SU-DHL-6 (cell line): ENCODE measurements at regions not wholly inside any gene's neighbourhood (a gene's known extent, or its start where the extent isn't known, plus 50 kb on each side); places are given as distances from the start of the nearest gene placed in this dataset.

Source experiments
- H2AFZ ChIP-seq: fragments of 200-600 bp; sonication (generic); 2 replicates; pipeline ENCODE4 v1.6.1; 2014; ENCODE audit warnings: low read depth, mild to moderate bottlenecking, moderate library complexity, mixed read lengths, antibody characterized with exemption, low read length; ENCODE audit not compliant: severe bottlenecking
- H3F3A ChIP-seq: fragments of 200-600 bp; shearing (Covaris generic); 2 replicates; pipeline ENCODE4 v1.6.0; 2016; ENCODE audit warnings: antibody characterized with exemption, mild to moderate bottlenecking; ENCODE audit not compliant: insufficient read depth
- H3K27ac ChIP-seq: fragments of 200-600 bp; sonication (generic); 2 replicates; pipeline ENCODE4 v1.5.1; 2016; ENCODE audit warnings: low read depth, mild to moderate bottlenecking, low read length, moderate library complexity, mixed read lengths
- H3K27me3 ChIP-seq: fragments of 200-600 bp; sonication (generic), shearing (Covaris generic); 2 replicates; pipeline ENCODE4 v1.6.0; 2014; ENCODE audit warnings: mild to moderate bottlenecking, low read length
- H3K36me3 ChIP-seq: fragments of 200-600 bp; sonication (generic); 2 replicates; pipeline ENCODE4 v1.6.1; 2014; ENCODE audit warnings: mild to moderate bottlenecking, low read length, mixed read lengths
- H3K4me2 ChIP-seq: fragments of 300-600, 200-600 bp; shearing (Covaris generic), sonication (generic); 2 replicates; pipeline ENCODE4 v1.6.0; 2014; ENCODE audit warnings: low read length, low read depth, mild to moderate bottlenecking; ENCODE audit not compliant: poor library complexity, severe bottlenecking
- H3K4me3 ChIP-seq: fragments of 200-600 bp; sonication (generic); 2 replicates; pipeline ENCODE4 v1.5.1; 2014; ENCODE audit warnings: antibody characterized with exemption, low read length, mild to moderate bottlenecking, mixed read lengths; ENCODE audit not compliant: insufficient read depth, poor library complexity, severe bottlenecking
- H3K79me2 ChIP-seq: fragments of 200-600 bp; sonication (generic); 2 replicates; pipeline ENCODE4 v1.6.1; 2014; ENCODE audit warnings: mild to moderate bottlenecking, low read length, moderate library complexity; ENCODE audit not compliant: insufficient read depth
- H3K9ac ChIP-seq: fragments of 200-600 bp; sonication (generic); 2 replicates; pipeline ENCODE4 v1.7.0; 2014; ENCODE audit warnings: mild to moderate bottlenecking, low read length
- H3K9me2 ChIP-seq: fragments of 200-600 bp; sonication (generic); replicated peaks from 2 replicates; pipeline ENCODE4 v1.6.1; 2014; ENCODE audit warnings: low read length; ENCODE audit not compliant: insufficient read depth
- H3K9me3 ChIP-seq: fragments of 200-600 bp; sonication (generic); 2 replicates; pipeline ENCODE4 v1.6.1; 2014; ENCODE audit warnings: low read length, mixed read lengths; ENCODE audit not compliant: insufficient read depth
- H4K20me1 ChIP-seq: fragments of 200-600 bp; sonication (generic); 2 replicates; pipeline ENCODE4 v1.6.1; 2014; ENCODE audit warnings: low read depth, mild to moderate bottlenecking, antibody characterized with exemption, low read length, moderate library complexity, mixed read lengths
- EZH2phosphoT487 ChIP-seq: fragments of 200-600 bp; sonication (generic), shearing (Covaris generic); conservative IDR thresholded peaks from 2 replicates; pipeline ENCODE4 v1.6.1; 2018; ENCODE audit warnings: mild to moderate bottlenecking, antibody characterized with exemption, low read length, moderate library complexity, mixed read lengths
- TF ChIP-seq, protein P1 (sequence below): fragments of 200-600 bp; sonication (generic); IDR thresholded peaks from one replicate; pipeline ENCODE4 v1.5.1; 2017; ENCODE audit warnings: antibody characterized with exemption, mild to moderate bottlenecking, low read length, moderate library complexity; ENCODE audit not compliant: insufficient read depth, poor library complexity, severe bottlenecking

DNA sequence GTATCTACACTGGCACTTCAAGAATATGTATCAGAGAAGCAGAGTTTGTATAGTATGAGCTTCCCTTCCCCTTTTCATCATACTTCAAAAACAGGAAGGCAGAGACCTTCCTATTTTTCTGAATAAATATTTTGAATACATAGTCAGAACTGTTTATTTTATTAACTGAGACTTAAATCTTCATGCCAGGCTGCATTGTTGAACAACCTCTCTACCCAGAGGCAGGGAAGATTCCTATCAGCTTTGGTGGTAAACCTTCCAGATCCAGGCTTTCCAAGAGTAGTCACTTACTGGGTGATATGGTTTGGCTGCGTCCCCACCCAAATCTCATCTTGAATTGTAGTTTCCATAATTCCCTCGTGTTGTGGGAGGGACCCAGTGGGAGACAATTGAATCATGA lies 217.4 kb upstream of the ATP11B start:
- H3F3A ChIP-seq: no peaks in the 10 kb centered on the region
- no peak overlapping the region for H3K9ac ChIP-seq
- TF ChIP-seq EZH2phosphoT487: no peak
- TF ChIP-seq, protein P1, sequence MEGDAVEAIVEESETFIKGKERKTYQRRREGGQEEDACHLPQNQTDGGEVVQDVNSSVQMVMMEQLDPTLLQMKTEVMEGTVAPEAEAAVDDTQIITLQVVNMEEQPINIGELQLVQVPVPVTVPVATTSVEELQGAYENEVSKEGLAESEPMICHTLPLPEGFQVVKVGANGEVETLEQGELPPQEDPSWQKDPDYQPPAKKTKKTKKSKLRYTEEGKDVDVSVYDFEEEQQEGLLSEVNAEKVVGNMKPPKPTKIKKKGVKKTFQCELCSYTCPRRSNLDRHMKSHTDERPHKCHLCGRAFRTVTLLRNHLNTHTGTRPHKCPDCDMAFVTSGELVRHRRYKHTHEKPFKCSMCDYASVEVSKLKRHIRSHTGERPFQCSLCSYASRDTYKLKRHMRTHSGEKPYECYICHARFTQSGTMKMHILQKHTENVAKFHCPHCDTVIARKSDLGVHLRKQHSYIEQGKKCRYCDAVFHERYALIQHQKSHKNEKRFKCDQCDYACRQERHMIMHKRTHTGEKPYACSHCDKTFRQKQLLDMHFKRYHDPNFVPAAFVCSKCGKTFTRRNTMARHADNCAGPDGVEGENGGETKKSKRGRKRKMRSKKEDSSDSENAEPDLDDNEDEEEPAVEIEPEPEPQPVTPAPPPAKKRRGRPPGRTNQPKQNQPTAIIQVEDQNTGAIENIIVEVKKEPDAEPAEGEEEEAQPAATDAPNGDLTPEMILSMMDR: no peak
- H4K20me1 ChIP-seq: no peaks in the 10 kb centered on the region
- H3K79me2 ChIP-seq: no peaks in the 10 kb centered on the region
- H3K4me2 ChIP-seq: no peak overlapping the region
- no peaks in the 10 kb centered on the region for H3K36me3 ChIP-seq
- no peaks in the 10 kb centered on the region for H3K27me3 ChIP-seq
- 0 out of 2 replicates have a peak, but pooled peaks cover 6% of the 10 kb centered on the region for H3K9me3 ChIP-seq
- no peak overlapping the region for H2AFZ ChIP-seq
- H3K27ac ChIP-seq: no peak overlapping the region
- no peaks in the 10 kb centered on the region for H3K9me2 ChIP-seq
- H3K4me3 ChIP-seq: no peak overlapping the region

DNA sequence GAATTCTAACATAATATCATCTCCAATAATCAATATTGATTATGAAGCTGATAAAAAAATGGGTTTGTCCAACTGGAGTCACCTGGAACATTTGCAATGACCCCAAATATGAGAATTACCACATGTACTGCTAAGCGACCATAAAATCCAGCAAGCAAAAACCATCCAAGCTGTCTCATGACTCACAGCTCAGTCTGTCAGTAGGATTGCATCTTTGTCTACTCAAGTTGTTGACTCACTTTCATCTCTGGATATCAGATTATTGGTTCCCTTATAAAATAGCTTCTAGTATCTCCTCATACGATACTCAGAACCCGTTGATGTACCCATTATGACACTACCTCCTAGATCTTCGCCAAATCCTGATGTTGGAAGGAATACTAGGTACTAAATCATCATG lies 209.8 kb upstream of the ATP11B start:
- Histone ChIP-seq H3K9ac (no peak overlapping the region), H3K9me3 (no peaks in the 10 kb centered on the region), H3F3A (no peaks in the 10 kb centered on the region), H3K9me2 (no peaks in the 10 kb centered on the region), H3K4me2 (no peak overlapping the region), H3K27ac (no peak overlapping the region), H3K4me3 (no peak overlapping the region), H2AFZ (no peak overlapping the region), H4K20me1 (no peaks in the 10 kb centered on the region), H3K27me3 (no peaks in the 10 kb centered on the region), H3K79me2 (no peaks in the 10 kb centered on the region), H3K36me3 (no peaks in the 10 kb centered on the region)
- TF ChIP-seq, protein P1: no peak
- TF ChIP-seq EZH2phosphoT487: no peak

- no peaks in the 10 kb centered on the region for H3K9me2 ChIP-seq
- H3K9me3 ChIP-seq: no peaks in the 10 kb centered on the region
- no peak overlapping the region for H3K4me2 ChIP-seq
- no peak overlapping the region for H3K9ac ChIP-seq
- no peak overlapping the region for H3K4me3 ChIP-seq
- no peak overlapping the region for H2AFZ ChIP-seq
- no peaks in the 10 kb centered on the region for H3K36me3 ChIP-seq
- no peaks in the 10 kb centered on the region for H4K20me1 ChIP-seq
- TF ChIP-seq, protein P1: no peak
- no peak for TF ChIP-seq EZH2phosphoT487
- no peaks in the 10 kb centered on the region for H3K79me2 ChIP-seq
- H3K27me3 ChIP-seq: no peaks in the 10 kb centered on the region
- H3K27ac ChIP-seq: no peak overlapping the region
- H3F3A ChIP-seq: no peaks in the 10 kb centered on the region
Observed at GRCh38 chr3:182585532-182586150, 207.7 kb upstream of the ATP11B start.
